ENCODE measurements at regions not wholly inside any gene's neighbourhood (a gene's known extent, or its start where the extent isn't known, plus 50 kb on each side); places are given as distances from the start of the nearest gene placed in this dataset.

- no peaks in the 10 kb centered on the region for H3K36me3 ChIP-seq (replicated peaks; ENCODE audit: insufficient read depth, low read length)
- no peak overlapping the region for H3K9ac ChIP-seq (ENCODE audit: low read length)
- peak overlapping the region; percentile 20; the same call in 1 of the 2 replicates for H2AFZ ChIP-seq (ENCODE audit: low read length)
- no peaks in the 10 kb centered on the region for H3K27me3 ChIP-seq (replicated peaks; ENCODE audit: insufficient read depth, low read length)
- peaks cover 43% of the 10 kb centered on the region for H3K4me1 ChIP-seq (ENCODE audit: low read length)
- H3K4me2 ChIP-seq (ENCODE audit: low read depth, low read length), result peak overlapping the region; percentile 39
- H4K20me1 ChIP-seq (ENCODE audit: insufficient read depth, low read length), result no peaks in the 10 kb centered on the region
- no peaks in the 10 kb centered on the region for H3K9me2 ChIP-seq (replicated peaks; ENCODE audit: insufficient read depth, low read length)
- no peak overlapping the region for H3K4me3 ChIP-seq (ENCODE audit: low read length)
- no peak for DNase-seq
- H3K27ac ChIP-seq (ENCODE audit: low read length), result peak overlapping the region; percentile 27; the same call in 1 of the 2 replicates
- H3K9me3 ChIP-seq (replicated peaks; ENCODE audit: insufficient read depth, low read length), result no peaks in the 10 kb centered on the region
- H3F3A ChIP-seq (ENCODE audit: insufficient read depth, low read length), result peaks cover 14% of the 10 kb centered on the region
- no peaks in the 10 kb centered on the region for H3K79me2 ChIP-seq (ENCODE audit: low read length)
- no peak for TF ChIP-seq EZH2 (optimal IDR thresholded peaks at IDR 0.05; ENCODE audit: low read depth, low read length)
- TF ChIP-seq EZH2phosphoT487 (IDR thresholded peaks at IDR 0.05; ENCODE audit: low read length), result no peak
- no peak for TF ChIP-seq CTCF (IDR thresholded peaks at IDR 0.05; ENCODE audit: low read length)
Observed at GRCh38 chr2:64220894-64221617, 76.8 kb upstream of the PELI1 start.

- peaks cover 43% of the 10 kb centered on the region for H3K4me1 ChIP-seq (ENCODE audit: low read length)
Observed at GRCh38 chr2:64221935-64222334, 77.7 kb upstream of the PELI1 start.

GRCh38 chr2:64222351-64222750 is 78.1 kb upstream of the PELI1 start:
- no peak for DNase-seq
- TF ChIP-seq CTCF (IDR thresholded peaks at IDR 0.05; ENCODE audit: low read length) (no peak), EZH2 (optimal IDR thresholded peaks at IDR 0.05; ENCODE audit: low read depth, low read length) (no peak), EZH2phosphoT487 (IDR thresholded peaks at IDR 0.05; ENCODE audit: low read length) (no peak)

More at GRCh38 chr2:64221935-64222334, 77.7 kb upstream of the PELI1 start:
- Histone ChIP-seq H3K4me2 (ENCODE audit: low read depth, low read length) (peak overlapping the region; percentile 39; the same call in 1 of the 2 replicates), H4K20me1 (ENCODE audit: insufficient read depth, low read length) (no peaks in the 10 kb centered on the region), H3K27me3 (replicated peaks; ENCODE audit: insufficient read depth, low read length) (no peaks in the 10 kb centered on the region), H3K27ac (ENCODE audit: low read length) (no peak overlapping the region; the same call in 1 of the 2 replicates), H3K9ac (ENCODE audit: low read length) (no peak overlapping the region), H3K9me2 (replicated peaks; ENCODE audit: insufficient read depth, low read length) (no peaks in the 10 kb centered on the region), H3F3A (ENCODE audit: insufficient read depth, low read length) (peaks cover 14% of the 10 kb centered on the region), H3K36me3 (replicated peaks; ENCODE audit: insufficient read depth, low read length) (no peaks in the 10 kb centered on the region), H2AFZ (ENCODE audit: low read length) (no peak overlapping the region), H3K4me3 (ENCODE audit: low read length) (no peak overlapping the region), H3K9me3 (replicated peaks; ENCODE audit: insufficient read depth, low read length) (no peaks in the 10 kb centered on the region), H3K79me2 (ENCODE audit: low read length) (no peaks in the 10 kb centered on the region)
- no peak for TF ChIP-seq EZH2 (optimal IDR thresholded peaks at IDR 0.05; ENCODE audit: low read depth, low read length)
- TF ChIP-seq CTCF (IDR thresholded peaks at IDR 0.05; ENCODE audit: low read length), result no peak
- no peak for TF ChIP-seq EZH2phosphoT487 (IDR thresholded peaks at IDR 0.05; ENCODE audit: low read length)
- DNase-seq, result no peak

More at GRCh38 chr2:64222351-64222750, 78.1 kb upstream of the PELI1 start:
- peak overlapping the region; percentile 42; the same call in 1 of the 2 replicates for H3K4me2 ChIP-seq (ENCODE audit: low read depth, low read length)
- no peak overlapping the region for H3K4me3 ChIP-seq (ENCODE audit: low read length)
- no peak overlapping the region for H3K9ac ChIP-seq (ENCODE audit: low read length)
- peaks cover 45% of the 10 kb centered on the region for H3K4me1 ChIP-seq (ENCODE audit: low read length)
- peaks cover 14% of the 10 kb centered on the region for H3F3A ChIP-seq (ENCODE audit: insufficient read depth, low read length)
- no peaks in the 10 kb centered on the region for H3K36me3 ChIP-seq (replicated peaks; ENCODE audit: insufficient read depth, low read length)
- no peaks in the 10 kb centered on the region for H3K79me2 ChIP-seq (ENCODE audit: low read length)
- no peak overlapping the region; the same call in 1 of the 2 replicates for H3K27ac ChIP-seq (ENCODE audit: low read length)
- H2AFZ ChIP-seq (ENCODE audit: low read length), result no peak overlapping the region
- no peaks in the 10 kb centered on the region for H3K27me3 ChIP-seq (replicated peaks; ENCODE audit: insufficient read depth, low read length)
- no peaks in the 10 kb centered on the region for H4K20me1 ChIP-seq (ENCODE audit: insufficient read depth, low read length)
- no peaks in the 10 kb centered on the region for H3K9me2 ChIP-seq (replicated peaks; ENCODE audit: insufficient read depth, low read length)
- H3K9me3 ChIP-seq (replicated peaks; ENCODE audit: insufficient read depth, low read length), result no peaks in the 10 kb centered on the region
